ENCODE measurements at regions not wholly inside any gene's neighbourhood (a gene's known extent, or its start where the extent isn't known, plus 50 kb on each side); places are given as distances from the start of the nearest gene placed in this dataset.

DNA sequence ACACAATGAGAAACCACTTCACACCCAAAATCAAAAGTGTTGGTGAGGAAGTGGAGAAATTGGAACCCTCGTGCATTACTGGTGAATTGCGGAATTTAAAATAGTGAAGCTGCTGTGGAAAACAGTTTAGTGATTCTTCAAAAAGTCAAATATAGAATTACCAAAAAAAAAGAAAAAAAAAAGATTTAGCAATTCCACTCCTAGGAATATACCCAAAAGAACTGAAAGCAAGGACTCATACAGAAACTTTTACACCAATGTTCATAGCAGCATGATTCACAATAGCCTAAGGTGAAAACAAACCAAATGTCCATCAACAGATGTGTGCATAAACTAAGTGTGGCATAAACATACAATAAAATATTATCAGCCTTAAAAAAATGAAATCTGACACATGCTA is 364.3 kb upstream of the FAM241A start:
- TF ChIP-seq, protein P1, sequence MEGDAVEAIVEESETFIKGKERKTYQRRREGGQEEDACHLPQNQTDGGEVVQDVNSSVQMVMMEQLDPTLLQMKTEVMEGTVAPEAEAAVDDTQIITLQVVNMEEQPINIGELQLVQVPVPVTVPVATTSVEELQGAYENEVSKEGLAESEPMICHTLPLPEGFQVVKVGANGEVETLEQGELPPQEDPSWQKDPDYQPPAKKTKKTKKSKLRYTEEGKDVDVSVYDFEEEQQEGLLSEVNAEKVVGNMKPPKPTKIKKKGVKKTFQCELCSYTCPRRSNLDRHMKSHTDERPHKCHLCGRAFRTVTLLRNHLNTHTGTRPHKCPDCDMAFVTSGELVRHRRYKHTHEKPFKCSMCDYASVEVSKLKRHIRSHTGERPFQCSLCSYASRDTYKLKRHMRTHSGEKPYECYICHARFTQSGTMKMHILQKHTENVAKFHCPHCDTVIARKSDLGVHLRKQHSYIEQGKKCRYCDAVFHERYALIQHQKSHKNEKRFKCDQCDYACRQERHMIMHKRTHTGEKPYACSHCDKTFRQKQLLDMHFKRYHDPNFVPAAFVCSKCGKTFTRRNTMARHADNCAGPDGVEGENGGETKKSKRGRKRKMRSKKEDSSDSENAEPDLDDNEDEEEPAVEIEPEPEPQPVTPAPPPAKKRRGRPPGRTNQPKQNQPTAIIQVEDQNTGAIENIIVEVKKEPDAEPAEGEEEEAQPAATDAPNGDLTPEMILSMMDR (IDR thresholded peaks at IDR 0.05; ENCODE audit: low read length), result no peak
- TF ChIP-seq EZH2 (optimal IDR thresholded peaks at IDR 0.05; ENCODE audit: low read depth, low read length) (no peak), EZH2phosphoT487 (IDR thresholded peaks at IDR 0.05; ENCODE audit: low read length) (no peak)

Data from MM.1S (cell line).